ENCODE measurements at regions not wholly inside any gene's neighbourhood (a gene's known extent, or its start where the extent isn't known, plus 50 kb on each side); places are given as distances from the start of the nearest gene placed in this dataset.

DNA sequence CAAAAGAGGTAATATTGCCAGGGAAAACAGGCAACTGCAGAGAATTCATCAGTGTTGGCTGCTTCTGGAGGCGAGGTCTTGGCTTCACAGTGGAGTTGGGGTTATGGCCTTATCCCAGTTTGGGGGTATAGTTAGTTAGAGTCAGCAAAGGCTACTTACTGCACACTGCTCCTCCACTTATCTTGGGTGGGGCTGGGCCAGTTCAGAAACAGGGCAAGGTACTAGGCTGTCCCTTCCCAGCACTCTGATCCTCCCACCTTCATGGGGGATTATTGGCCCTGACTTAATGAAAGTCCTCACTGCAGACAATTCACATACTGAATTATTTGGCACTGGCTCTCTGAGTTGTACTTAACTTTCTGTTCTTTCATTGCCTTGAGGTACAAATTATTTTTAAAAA lies 189.6 kb downstream of the NRIP1 start:
- TF ChIP-seq POLR2A (IDR thresholded peaks at IDR 0.05) = no peak
- TF ChIP-seq, protein P1, sequence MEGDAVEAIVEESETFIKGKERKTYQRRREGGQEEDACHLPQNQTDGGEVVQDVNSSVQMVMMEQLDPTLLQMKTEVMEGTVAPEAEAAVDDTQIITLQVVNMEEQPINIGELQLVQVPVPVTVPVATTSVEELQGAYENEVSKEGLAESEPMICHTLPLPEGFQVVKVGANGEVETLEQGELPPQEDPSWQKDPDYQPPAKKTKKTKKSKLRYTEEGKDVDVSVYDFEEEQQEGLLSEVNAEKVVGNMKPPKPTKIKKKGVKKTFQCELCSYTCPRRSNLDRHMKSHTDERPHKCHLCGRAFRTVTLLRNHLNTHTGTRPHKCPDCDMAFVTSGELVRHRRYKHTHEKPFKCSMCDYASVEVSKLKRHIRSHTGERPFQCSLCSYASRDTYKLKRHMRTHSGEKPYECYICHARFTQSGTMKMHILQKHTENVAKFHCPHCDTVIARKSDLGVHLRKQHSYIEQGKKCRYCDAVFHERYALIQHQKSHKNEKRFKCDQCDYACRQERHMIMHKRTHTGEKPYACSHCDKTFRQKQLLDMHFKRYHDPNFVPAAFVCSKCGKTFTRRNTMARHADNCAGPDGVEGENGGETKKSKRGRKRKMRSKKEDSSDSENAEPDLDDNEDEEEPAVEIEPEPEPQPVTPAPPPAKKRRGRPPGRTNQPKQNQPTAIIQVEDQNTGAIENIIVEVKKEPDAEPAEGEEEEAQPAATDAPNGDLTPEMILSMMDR (IDR thresholded peaks at IDR 0.05) = no peak
